GM19455 (cell line): ENCODE measurements at regions not wholly inside any gene's neighbourhood (a gene's known extent, or its start where the extent isn't known, plus 50 kb on each side); places are given as distances from the start of the nearest gene placed in this dataset.

Experiments
- ATAC-seq: cut with Tn5 transposase; IDR thresholded peaks from one replicate; pipeline ENCODE4 v1.9.1; 2021; ENCODE audit not compliant: unreplicated experiment

GRCh38 chr22:48433647-48434046 lies 1394.0 kb downstream of the BRD1 start:
- no peak for ATAC-seq

GRCh38 chr22:48432781-48433518 lies 1394.7 kb downstream of the BRD1 start:
- ATAC-seq, result no peak

GRCh38 chr22:48431536-48432315 lies 1395.9 kb downstream of the BRD1 start:
- no peak for ATAC-seq

- ATAC-seq, result no peak
Measured at GRCh38 chr22:48431014-48431413, 1396.7 kb downstream of the BRD1 start.

GRCh38 chr22:48429446-48430020 lies 1398.1 kb downstream of the BRD1 start:
- ATAC-seq, result no peak

- ATAC-seq, result no peak
Measured at GRCh38 chr22:48428631-48429371, 1398.9 kb downstream of the BRD1 start.

GRCh38 chr22:48427731-48428211 lies 1399.9 kb downstream of the BRD1 start:
- ATAC-seq, result no peak

- ATAC-seq, result no peak
Measured at GRCh38 chr22:48426466-48427380, 1401.0 kb downstream of the BRD1 start.

- ATAC-seq, result no peak
Measured at GRCh38 chr22:48425641-48426040, 1402.0 kb downstream of the BRD1 start.

- ATAC-seq, result no peak
Measured at GRCh38 chr22:48425091-48425506, 1402.6 kb downstream of the BRD1 start.

- no peak for ATAC-seq
Measured at GRCh38 chr22:48424661-48425060, 1403.0 kb downstream of the BRD1 start.

GRCh38 chr22:48424201-48424627 lies 1403.5 kb downstream of the BRD1 start:
- no peak for ATAC-seq

- ATAC-seq, result no peak
Measured at GRCh38 chr22:48423481-48423911, 1404.2 kb downstream of the BRD1 start.

GRCh38 chr22:48422900-48423480 lies 1404.7 kb downstream of the BRD1 start:
- ATAC-seq, result no peak

GRCh38 chr22:48418831-48419230 lies 1408.8 kb downstream of the BRD1 start:
- no peak for ATAC-seq

- no peak for ATAC-seq
Measured at GRCh38 chr22:48417225-48418070, 1410.2 kb downstream of the BRD1 start.

GRCh38 chr22:48416396-48417224 lies 1411.1 kb downstream of the BRD1 start:
- no peak for ATAC-seq

- no peak for ATAC-seq
Measured at GRCh38 chr22:48415520-48415919, 1412.2 kb downstream of the BRD1 start.
